Left lobe of liver (tissue), 2 donors: ENCODE measurements at regions not wholly inside any gene's neighbourhood (a gene's known extent, or its start where the extent isn't known, plus 50 kb on each side); places are given as distances from the start of the nearest gene placed in this dataset.

ENCODE experiments used
- ATAC-seq: fragments of 200-7000 bp; cut with Tn5 transposase; one replicate; pipeline ENCODE4 v1.9.1; 2020; ENCODE audit warnings: mild to moderate bottlenecking, moderate library complexity
- DNase-seq: peaks from one replicate; pipeline ENCODE4 v3.0.0-alpha.2; 2020; ENCODE audit warnings: low spot score
- donor health status: DM: no; HTN: no; CAD: no; lungs with moderate emphysema.
- donor health status: DM: no; HTN: yes; CAD: no.

DNA sequence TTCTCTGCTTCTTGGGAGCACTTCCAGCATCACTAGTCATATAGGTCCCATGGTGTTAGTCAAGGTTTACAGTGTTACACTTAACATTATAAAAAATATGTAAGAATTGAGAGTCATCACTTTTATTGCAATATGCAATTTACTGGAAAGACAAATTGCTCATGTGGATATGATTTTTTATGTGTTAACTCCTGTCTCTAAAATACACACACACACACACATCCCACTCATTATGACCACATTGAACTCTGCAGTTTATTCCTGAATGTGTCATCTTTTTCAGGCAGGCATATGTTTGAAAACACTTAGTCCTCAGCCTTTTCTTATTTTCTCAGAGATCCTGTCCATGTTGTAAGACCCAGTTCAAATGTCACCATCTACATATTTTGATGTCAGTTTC, 148.5 kb upstream of the MRPS30 start:
- DNase-seq (no peak), ATAC-seq (no peak)

DNA sequence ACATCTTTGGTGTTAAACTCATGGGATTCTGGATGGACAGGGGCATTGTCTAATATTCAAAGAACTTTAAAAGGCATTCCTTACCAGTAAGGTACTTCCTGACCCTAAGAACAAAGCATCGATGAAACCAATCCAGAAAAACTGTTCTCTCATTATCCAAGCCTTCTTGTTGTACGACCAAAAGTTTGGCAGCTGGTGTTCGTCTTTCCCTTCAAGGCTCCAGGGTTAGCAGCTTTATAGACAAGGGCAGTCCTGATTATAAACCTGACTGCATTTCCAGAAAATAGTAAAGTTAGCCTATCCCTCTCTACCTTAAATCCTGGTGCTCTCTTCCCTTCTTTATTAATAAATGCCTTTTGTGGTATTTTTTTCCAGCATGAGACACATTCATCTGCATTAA, 149.4 kb upstream of the MRPS30 start:
- ATAC-seq (no peak), DNase-seq (no peak)

DNA sequence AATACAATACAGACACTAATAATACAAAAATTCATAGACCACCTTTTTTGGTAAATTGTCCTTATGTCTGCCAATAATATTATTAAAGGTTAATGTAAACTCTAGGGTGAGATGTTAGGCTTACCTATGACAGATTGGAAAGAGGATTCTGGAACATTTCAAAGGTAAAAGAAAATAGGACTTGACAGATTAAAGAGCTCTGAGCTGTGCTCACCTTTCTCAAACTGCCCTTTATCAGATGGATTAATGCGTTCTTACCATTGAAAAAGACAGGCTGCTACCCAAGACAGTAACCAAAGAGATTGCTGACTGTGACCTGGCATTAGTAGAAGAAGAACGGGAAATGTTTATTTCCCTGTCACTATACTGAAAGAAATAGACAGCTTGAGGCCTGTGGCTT, 156.1 kb upstream of the MRPS30 start:
- DNase-seq (no peak), ATAC-seq (no peak)

DNA sequence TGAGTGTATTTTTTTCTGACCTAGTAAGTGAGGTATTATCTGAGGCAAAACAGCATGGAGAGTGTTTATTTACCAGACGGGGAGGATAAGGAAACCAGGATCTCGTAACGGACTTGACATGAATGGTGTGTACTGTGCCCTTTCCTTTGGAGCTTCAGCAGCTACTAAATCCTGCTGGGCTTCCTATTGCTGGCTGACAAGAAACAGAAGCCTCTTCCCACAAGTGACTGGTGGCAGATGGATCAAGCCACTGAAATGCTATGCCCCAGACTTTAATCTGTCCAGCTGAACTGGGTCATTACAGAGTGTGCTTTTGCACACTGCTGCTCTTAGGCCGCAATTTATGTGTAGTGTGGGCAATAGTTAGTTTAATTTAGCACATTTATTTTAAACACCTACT, 162.7 kb upstream of the MRPS30 start:
- ATAC-seq = no peak

DNA sequence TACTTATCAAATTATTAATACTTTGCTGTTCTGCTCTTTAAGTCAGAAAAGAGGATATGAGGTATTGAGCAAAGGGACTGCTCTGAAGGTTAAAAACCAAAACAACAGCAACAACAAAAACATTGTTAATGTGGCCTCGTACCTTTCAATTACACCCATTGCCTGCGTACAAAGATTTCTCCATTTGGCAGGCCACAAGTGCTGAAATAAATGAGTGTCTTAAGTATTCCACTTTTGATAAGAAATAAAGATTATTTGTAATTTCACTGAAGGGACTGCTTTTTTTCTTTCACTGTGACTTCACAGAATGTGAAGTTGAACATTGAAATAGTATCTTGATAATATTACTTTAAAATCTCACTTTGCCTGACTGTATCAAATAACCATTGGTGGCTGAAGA, 163.2 kb upstream of the MRPS30 start:
- no peak for ATAC-seq
- no peak for DNase-seq

More for the DNA sequence above, 162.7 kb upstream of the MRPS30 start:
- no peak for DNase-seq

DNA sequence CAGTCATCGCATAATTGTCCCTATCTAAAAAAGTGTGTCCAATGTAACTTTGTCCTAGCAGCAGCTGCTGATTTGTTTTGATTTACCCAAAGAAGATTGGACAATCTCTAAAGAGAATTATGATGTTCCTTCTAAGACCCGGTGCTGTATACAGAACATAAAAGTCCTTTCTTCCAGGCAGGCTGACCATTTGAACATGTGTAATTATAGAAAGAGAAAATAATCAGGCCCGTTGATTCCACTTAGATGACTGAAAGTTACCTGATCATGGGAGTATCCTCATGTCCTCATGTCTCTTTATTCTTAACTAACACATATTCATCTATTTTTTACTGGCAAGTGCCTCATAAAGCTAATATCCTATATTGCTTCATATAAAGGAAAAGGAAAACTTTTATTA, 164.1 kb upstream of the MRPS30 start:
- DNase-seq (no peak), ATAC-seq (no peak)

DNA sequence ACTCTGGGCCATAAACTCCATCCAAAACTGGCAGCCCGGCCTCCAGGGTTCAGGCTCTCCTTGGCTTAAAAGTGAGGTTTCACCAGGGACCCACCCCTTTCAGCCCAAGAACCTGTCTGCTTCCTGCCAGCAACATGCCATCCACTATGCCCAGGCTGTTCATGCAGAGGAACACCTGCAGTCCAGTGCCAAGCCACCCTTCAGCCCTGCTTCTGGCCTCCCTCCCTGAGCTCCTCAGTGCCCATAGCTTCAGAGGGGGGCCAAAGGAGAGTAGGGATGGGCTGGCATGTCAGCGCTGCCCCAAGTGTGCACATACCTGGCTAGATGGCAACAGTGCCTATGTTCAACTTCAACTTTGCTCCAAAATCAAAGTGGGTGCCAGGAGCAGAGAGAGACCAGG, 166.9 kb upstream of the MRPS30 start:
- no peak for DNase-seq
- no peak for ATAC-seq

DNA sequence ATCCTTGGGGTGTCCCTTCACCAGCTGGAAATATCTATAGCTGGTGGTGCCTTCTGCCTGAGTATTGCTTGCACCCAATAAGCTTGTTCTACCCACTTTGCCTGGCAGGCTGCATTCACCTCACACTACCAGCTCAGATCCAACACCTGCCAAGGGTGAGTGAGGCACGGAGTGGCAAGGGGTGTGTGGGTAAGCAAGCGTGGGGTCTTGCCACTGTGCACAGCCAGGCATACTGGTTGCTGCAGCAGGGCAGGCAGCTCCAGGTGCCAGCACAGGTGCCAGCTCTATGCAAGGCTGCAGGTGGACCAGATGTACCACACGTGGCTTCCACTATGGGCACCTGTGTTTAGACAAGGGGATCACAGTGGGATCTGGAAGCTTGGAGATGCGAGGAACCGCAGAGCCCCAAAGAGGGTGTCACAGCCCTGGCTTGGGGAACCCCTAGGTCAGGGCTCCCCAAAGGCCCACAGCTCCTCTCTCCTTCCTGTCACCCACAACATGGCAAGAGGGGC, 167.7 kb upstream of the MRPS30 start:
- DNase-seq = no peak
- ATAC-seq = no peak

DNA sequence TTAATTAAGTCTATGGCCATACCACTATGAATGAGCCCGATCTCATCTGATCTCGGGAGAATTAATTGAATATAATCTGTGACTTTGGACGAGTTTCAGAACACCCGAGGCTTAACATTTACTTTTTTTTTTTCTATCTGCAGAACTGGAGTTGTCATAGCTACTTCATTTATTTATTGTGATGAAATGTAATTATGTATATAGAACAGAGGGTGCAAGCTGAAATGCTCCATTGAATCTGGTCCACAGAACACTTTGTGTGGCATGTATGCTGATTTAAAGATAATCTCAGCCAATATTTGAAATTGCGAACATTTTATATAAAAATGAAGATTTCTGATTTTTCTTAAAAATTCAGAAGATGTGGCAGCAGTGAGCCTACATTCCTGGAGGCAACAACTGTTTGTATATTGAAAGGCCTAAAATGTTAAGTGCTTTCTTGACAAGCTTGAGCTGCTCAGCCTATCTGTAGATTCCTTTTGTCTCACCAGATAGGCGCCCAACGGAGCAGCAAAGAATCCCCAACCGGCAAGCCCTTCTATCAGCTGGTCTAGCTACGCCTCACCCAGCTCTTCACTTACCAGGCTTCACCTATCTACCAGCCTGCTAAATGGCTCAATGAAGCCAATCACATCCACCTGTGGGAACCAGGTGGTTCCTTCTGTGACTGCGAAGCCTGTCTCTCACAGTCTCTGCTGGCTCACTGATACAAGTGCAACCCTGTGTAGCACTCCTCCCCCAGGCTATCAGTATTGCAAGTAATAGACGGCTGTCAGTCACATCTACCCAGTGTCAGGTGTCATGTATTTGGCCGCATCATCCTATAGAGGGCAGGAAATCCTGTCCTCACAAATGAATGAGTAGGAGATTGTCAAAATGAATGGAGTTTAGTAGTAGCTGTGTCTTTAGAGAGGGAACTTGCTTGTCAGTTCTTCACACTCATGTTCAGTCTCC, 170.6 kb upstream of the MRPS30 start:
- ATAC-seq = no peak

DNA sequence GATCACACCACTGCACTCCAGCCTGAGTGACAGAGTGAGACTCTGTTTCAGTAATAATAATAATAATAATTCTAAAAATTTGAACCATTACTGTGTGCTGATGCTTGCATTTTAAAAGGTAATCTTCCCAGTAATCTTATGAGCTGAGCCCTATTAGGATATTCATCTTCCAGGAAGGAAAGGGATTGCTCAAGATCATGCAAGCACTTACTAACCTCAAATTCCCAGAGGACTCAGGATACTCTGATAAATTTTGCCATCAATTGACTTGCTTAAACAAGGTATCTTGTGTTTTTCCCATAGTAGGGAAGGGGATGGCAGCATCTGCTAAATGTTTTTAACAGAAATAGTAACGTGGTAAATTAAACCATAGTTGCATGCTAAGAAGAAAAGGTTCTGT, 176.4 kb upstream of the MRPS30 start:
- no peak for ATAC-seq
- DNase-seq = no peak

More for the DNA sequence above, 170.6 kb upstream of the MRPS30 start:
- no peak for DNase-seq

DNA sequence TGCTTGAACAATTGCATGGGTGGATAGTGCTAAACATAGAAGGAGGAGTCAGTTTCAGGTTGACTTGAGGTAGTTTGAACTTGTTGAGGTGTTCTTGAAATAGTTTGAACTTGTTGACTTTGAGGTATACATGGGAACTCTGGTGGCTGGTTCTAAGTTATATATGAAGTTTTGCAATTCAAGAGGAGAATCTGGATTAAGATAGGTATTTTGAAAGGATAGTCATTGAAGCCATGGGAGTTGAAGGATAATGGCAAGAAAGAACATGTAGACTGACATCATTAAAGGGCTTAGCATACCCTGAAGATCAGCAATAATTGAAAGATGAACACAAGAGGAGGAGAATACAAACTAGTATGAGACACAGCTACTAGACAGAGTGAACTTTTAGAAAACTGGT, 181.9 kb upstream of the MRPS30 start:
- ATAC-seq (no peak), DNase-seq (no peak)

DNA sequence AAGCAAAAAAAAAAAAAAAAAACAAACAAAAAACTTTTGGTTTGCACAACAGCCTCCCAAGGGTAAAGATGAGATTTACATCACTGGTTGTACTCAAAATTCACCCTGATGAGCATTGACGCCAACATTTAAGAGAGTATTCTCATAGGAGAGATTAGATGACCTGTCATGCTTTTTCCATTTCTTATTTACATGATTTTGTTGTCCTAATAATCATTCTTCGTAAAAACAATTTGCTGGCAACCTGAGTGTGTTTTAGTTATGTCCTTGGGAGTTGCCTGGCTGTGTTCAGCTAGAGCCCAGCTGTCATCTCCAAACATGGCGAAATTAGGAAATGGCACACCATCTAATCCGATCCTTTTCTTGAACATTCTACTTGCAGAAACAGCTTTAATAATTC, 186.4 kb upstream of the MRPS30 start:
- no peak for DNase-seq
- no peak for ATAC-seq

DNA sequence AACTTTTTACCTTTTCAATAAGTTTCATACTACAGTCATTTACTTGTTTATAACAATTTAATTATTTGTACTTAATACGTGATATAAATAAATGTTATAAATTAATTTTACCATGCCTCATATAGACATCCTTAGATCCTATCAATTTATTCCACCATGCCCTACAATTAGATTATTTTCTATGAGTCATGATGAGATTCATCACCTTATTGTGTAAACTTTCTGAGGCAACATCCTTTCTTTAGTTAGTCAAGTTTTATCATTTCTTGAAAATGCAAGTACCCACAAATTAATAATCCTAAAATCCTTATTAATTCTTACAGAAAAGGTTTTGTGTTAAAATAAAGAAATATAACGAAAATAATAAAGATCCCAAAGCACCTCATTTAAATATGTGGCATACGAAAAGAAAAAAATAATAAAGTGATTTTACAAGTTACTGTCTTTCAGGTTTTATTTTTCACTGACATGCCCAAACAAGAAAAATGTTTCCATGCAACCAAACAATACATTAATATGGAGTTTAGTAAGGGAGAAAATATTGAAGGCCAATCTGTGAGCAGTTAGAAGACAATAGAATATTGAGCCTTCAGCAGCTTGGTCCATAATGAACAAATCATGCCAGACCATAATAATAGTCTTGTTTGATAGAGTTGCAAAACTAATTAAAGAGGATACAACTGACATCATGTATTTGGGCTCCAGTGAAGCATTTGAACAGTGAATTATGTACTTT, 188.7 kb upstream of the MRPS30 start:
- ATAC-seq (no peak), DNase-seq (no peak)

DNA sequence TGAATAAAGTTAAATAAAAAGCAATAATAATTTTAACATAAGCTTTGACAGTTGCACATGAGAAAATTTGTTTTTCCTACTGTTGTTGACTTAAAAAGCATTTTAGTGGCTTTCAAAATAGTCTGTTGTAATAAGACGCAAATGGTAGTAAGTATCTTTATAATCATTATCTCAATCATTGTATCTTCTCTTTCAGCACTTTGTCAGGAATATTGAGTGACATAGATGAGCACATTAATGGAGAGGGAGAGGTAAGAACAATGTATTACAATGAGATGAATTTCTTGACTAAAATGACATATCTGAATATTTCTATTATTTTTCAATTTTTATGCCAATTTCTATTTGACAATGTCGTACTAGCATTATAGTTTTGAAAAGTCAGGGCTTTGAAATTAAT, 193.9 kb upstream of the MRPS30 start:
- ATAC-seq (no peak), DNase-seq (no peak)

DNA sequence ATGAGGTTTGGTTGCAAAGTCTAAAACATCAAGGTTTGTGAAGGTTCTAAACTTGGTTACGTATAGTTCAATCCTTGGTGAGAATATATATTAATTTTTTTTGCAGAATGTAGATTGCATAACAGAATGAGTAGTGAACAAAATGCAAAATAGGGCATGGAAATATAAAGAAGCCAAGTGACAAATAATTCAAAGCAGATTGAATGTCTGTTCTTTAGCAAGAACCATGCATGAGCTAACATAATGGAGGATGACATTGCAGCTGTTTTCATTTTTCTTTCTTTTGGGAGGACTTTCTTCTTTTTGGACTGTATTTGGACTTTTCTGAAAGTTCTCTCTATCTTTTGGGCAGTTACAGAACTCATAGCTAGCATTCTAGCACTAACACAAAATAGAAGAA, 194.8 kb upstream of the MRPS30 start:
- no peak for ATAC-seq
- DNase-seq = no peak

DNA sequence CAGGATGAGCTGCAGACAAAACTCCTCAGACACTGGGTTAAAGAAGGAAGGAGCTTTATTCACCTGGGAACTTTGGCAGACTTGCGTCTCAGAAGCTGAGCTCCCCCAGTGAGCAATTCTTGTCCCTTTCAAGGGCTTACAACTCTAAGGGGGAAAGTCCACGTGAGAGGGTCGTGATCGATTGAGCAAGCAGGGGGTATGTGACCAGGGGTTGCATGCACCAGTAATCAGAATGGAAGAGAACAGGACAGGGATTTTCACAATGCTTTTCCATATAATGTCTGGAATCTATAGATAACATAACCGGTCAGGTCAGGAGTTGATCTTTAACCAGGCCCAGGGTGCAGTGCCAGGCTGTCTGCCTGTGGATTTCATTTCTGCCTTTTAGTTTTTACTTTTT, 202.8 kb upstream of the MRPS30 start:
- no peak for ATAC-seq

DNA sequence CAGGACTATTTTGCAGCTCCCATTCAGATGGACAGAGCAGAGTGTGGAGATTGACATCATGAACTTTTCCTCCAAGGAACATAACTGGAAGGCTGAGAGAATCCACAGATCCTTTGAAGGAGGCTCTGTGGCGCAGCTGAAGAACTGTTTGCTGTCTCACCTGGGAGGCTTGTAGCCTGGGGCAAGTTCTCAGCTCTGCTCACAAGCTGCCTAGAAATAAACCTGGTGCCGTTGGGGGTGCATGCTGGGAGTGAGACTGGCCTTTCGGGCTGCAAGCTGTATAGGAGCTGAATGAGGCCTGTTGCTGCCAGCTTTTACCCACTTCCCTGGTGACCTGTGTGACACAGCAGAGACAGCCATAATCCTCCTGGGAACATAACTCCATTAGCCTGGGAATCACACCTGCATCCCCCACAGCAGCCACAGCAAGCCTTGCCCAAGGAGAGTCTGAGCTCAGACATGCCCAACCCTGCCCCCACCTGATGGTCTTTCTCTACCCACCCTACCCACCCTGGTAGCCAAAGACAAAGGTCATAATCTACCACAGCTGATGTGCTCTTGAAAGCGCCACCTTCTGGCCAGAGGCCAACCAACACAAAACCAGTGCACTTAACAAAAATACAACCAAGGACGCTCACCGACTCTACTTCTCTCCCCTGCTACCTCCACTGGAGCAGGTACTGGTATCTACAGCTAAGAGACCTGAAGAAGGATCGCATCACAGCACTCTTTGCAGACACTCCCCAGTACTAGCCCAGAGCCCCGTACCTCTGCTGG, 205.1 kb upstream of the MRPS30 start:
- ATAC-seq (no peak), DNase-seq (no peak)

More for the DNA sequence above, 202.8 kb upstream of the MRPS30 start:
- DNase-seq = no peak

DNA sequence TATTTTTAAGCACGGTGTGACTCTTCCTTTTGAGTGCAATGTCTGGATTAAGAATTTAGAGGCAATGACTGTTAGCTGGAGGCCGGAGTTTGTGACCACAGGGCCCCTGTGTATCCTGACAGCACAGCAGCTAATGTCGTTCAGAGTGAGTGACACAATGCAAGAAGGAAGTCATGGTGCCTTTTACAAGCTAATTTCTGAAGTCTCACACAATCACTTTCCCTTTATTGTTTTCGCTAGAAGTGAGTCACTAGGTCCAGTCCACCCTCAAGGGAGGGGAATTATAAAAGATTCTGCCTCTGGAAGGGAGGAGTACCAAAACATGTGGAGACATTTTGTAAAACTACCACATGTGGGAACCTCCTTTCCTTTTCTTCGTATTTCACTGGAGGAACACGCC, 185.5 kb upstream of the FGF10 start:
- ATAC-seq = no peak
- no peak for DNase-seq

DNA sequence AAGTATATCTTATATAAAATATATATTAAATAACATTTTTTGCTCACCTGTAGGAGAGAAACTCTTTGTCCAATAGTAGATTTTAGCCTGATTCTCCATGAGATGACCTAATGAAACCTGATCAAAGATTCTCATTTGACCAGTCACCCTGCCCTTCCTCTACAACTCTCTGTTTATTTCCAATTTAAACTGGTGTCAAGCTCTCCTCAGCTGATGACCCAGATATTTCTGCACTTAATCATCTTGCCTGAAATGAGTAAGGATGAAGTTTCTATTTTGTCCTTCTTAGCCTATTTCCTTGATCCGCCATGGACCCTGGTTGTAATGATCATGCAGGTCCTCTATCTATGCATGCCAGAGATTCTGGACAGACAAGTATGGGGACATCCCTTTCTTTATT, 179.3 kb upstream of the FGF10 start:
- DNase-seq = no peak
- no peak for ATAC-seq

DNA sequence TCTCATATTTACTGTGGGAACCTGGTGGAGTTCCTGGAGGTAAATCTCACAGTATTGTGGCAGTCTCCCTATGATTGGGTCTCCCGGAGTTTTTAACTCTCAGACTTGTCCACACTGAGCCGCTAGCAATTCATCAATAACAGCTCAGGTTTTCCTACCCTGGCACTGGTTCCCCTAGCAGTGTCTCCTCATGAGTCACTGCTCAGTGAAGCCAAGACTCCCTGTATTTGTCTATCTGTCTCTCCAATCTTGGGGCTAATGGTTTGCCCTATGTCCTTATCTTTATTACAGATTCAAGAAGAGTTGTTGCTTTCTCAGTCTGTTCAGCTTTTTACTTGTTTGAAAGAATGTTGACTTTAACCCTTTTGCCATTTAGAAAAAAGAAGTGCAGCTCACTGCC, 176.7 kb upstream of the FGF10 start:
- DNase-seq = no peak

DNA sequence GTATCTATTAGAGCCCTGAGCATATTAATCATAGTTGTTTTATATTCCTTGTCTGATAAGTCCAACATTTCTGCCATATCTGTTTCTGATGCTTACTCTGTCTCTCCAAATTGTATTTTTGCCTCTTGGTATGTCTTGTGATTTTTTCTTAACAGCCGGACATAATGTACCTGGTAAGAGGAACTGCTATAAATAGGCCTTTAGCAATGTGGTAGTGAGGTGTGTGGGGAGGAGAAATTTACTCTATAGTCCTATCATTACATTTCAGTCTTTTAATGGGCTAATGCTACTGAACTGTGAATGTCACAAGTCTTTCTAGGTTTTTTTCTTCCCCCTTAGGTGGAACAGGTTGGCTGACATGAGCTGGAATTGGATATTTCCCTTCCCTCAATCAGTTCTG, 176.1 kb upstream of the FGF10 start:
- ATAC-seq (no peak), DNase-seq (no peak)

More for the DNA sequence above, 176.7 kb upstream of the FGF10 start:
- ATAC-seq = no peak
